GM19452 (cell line): ENCODE measurements at regions not wholly inside any gene's neighbourhood (a gene's known extent, or its start where the extent isn't known, plus 50 kb on each side); places are given as distances from the start of the nearest gene placed in this dataset.

Source experiments
- ATAC-seq: cut with Tn5 transposase; IDR thresholded peaks from one replicate; pipeline ENCODE4 v1.9.1; 2021; ENCODE audit not compliant: unreplicated experiment

- ATAC-seq: no peak
These were observed 367.1 kb downstream of the SOX9 start for GRCh38 chr17:72487731-72488494.

- no peak for ATAC-seq
These were observed 367.9 kb downstream of the SOX9 start for GRCh38 chr17:72488555-72489271.

GRCh38 chr17:72489272-72489641 is 368.4 kb downstream of the SOX9 start:
- ATAC-seq: no peak

- ATAC-seq: no peak
These were observed 370.3 kb downstream of the SOX9 start for GRCh38 chr17:72491102-72491501.

GRCh38 chr17:72492494-72492893 is 371.7 kb downstream of the SOX9 start:
- ATAC-seq: no peak

GRCh38 chr17:72492941-72493340 is 372.1 kb downstream of the SOX9 start:
- no peak for ATAC-seq

- no peak for ATAC-seq
These were observed 373.7 kb downstream of the SOX9 start for GRCh38 chr17:72494566-72494965.

- ATAC-seq: no peak
These were observed 375.6 kb downstream of the SOX9 start for GRCh38 chr17:72496461-72496860.

- no peak for ATAC-seq
These were observed 377.1 kb downstream of the SOX9 start for GRCh38 chr17:72497915-72498314.

GRCh38 chr17:72498364-72499210 is 377.8 kb downstream of the SOX9 start:
- no peak for ATAC-seq

GRCh38 chr17:72501404-72502370 is 380.9 kb downstream of the SOX9 start:
- ATAC-seq: no peak

- no peak for ATAC-seq
These were observed 381.8 kb downstream of the SOX9 start for GRCh38 chr17:72502371-72503341.

GRCh38 chr17:72503556-72503955 is 382.7 kb downstream of the SOX9 start:
- no peak for ATAC-seq

GRCh38 chr17:72504783-72505182 is 384.0 kb downstream of the SOX9 start:
- ATAC-seq: no peak

- ATAC-seq: no peak
These were observed 386.0 kb downstream of the SOX9 start for GRCh38 chr17:72506773-72507172.

GRCh38 chr17:72507370-72507769 is 386.6 kb downstream of the SOX9 start:
- ATAC-seq: no peak

- peak; percentile 82 for ATAC-seq
These were observed 389.7 kb downstream of the SOX9 start for GRCh38 chr17:72510351-72511016.

GRCh38 chr17:72511242-72511641 is 390.4 kb downstream of the SOX9 start:
- no peak for ATAC-seq

- no peak for ATAC-seq
These were observed 391.1 kb downstream of the SOX9 start for GRCh38 chr17:72511874-72512273.
